ENCODE measurements at regions not wholly inside any gene's neighbourhood (a gene's known extent, or its start where the extent isn't known, plus 50 kb on each side); places are given as distances from the start of the nearest gene placed in this dataset.

DNA sequence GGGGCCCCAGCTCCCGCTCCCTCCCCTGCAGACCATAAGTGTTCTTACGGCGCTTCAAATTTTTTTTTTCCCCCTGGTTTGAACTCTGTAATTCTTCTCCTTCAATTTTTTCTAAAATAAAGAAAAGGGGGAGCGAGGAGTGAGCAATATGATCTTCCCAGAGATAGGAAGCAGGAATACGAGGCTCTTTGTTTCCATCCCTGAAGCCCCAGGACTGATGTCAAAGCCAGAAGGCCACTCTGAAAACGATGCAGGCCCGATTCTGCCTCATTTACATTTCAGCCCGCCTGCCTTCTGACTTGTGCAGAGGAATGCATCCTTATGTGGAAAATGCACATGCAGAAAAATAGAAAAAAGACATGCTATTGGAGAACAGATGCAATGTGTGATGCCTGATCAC, 401.5 kb upstream of the MKI67 start:
- no peak for DNase-seq (ENCODE audit: low read depth in 2 of 2)

DNA sequence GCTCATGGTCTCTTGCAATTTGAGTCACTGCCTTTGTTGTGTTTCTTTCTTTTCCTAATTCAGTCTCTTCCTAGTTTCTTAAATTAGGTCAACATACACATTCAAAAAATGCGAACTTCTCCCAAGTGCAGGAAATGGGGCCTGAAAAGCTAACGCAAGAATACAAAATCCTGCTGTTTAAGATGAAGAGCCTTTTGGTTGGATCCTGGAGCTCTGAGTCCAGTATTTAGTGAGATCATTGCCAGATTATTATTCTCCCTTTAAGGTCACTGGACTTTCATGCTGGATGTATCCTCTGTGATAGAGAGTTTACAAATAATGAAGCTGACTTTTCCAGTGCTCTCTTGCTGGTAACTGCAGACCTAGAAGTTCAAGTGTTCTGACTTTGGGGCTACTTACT, 401.9 kb upstream of the MKI67 start:
- no peak for DNase-seq (ENCODE audit: low read depth in 2 of 2)

DNA sequence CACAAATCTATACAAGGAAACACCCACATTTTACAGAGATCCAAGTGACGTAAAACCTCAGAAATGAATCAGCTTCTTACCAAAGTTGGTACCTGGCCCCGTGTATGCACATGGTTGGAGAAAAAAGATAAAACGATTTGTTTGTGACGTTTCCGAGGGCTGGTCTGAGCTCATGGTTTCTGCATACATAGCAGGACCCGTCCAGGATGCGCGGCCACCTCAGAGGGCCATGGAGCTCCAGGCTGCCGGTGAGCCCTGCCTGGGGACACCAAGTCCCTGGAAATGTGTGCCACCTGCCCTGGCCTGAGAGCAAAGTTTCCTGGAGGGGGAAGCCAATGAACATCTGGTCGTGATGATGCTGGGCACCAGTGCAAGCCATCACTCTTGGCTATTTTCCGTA, 402.6 kb upstream of the MKI67 start:
- no peak for DNase-seq (ENCODE audit: low read depth in 2 of 2)

DNA sequence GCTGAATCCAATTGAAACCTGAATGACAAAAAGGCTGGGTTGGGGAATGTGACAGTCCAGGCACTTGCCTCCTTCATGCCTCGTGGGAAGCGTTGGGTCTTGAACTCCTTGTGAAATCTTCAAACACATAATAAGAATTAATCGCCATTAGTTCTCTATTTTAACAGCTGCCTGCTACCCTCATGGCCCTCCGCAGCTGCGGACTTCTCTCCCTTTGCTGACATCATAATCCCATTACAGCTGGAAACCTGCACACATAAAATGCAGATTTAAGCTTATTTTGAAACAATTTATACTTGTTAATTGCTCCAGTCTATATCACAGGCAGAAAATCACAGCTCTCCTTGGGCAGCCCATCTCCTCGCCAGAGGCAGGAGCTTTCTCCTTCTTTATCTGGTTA, 403.0 kb upstream of the MKI67 start:
- DNase-seq (ENCODE audit: low read depth in 2 of 2): no peak

DNA sequence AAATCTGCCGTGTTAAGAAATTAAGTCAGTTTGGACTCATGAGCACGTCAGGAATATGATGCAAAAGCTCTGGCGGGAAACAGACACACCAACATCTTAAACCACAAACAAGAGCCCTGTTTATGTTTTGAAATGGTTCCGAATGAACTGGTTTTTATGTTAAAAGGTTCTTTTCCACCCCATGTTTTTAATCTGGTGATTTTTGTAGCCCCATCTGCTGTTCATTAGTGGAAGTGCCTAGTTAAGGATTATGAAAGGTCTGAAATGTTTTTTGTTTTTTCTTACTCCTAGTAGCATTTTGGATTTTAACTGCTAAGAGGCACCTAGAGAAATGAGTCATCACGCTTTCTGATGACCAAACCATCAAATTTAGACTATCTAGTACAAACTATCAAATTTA, 404.1 kb upstream of the MKI67 start:
- no peak for DNase-seq (ENCODE audit: low read depth in 2 of 2)

DNA sequence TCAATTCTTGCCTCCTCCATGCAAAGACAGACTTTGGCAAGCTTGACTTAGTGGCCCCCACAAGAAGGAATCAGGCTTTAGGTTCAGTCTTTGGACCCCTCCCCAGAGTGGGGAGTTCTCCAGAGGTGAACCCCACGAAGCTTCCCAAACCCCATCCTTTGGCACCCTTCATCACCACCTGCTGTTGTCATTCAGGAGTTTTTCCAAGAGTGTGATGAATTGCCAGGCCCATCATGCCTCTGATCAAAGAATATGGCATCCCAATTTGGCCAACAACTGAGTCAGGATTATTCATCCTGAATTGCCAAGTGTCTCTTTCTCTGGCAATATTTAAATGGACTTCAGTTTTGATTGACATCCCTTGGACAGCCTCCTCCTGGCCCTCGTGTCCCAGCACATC, 404.7 kb upstream of the MKI67 start:
- DNase-seq (ENCODE audit: low read depth in 2 of 2): no peak

DNA sequence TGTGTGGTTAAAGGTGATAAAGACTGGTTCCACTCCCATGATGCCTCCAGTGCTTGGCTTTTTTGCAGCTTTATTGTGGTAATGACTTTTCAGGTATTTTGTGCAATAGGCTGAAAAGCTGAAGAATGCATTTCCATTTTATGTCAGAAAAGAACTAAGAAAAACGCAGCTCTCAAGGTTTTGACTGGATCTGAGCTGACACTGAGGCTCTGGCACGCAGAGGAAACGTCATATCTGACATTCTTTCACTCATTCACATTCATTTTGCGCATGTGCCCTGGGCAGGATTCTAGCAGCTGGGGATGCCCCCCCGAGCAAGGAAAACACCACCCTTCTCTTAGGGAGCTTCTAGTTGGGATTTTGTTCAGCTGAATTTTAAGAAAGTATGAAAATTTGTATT, 408.5 kb upstream of the MKI67 start:
- no peak for DNase-seq (ENCODE audit: low read depth in 2 of 2)

DNA sequence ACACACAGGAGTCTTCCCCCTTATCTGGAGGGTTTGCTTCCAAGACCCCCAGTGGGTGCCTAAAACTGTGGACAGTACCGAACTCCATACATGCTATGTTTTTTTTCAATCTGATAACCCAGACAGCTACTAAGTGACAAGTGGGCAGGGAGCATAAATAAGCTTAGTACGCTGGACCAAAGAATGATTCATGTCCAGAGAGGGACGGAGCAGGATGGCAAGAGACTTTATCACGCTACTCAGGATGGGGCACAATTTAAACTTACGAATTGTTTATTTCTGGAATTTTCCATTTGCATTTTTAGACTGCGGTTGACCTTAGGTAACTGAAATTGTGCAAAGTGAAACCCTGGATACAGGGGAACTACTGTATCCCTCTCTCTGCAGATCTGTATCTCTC, 410.0 kb upstream of the MKI67 start:
- DNase-seq (ENCODE audit: low read depth in 2 of 2): no peak

DNA sequence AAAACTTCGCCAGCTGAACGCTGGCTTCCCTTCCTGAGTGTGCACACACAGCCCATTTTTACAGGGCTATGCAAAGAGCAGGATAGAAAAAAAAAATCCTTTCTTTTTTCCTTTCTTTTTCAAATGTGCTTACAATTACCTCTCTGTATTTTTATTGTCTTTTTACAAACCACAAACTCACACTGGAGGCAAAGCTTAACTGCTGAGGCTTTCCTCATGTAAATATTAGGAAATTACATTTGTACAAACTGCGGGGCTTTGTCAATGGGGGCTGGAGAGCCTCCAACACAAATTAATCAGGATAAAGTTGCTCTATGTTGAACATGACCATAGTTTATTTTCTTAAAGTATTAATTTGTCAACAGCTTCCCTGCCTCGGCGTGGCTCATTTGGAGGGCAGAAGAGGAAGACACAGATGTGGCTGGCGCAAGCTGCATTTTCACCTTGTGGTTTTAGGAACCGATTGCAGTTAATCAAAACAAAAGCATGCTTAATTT, 411.7 kb upstream of the MKI67 start:
- DNase-seq (ENCODE audit: low read depth in 2 of 2): no peak

DNA sequence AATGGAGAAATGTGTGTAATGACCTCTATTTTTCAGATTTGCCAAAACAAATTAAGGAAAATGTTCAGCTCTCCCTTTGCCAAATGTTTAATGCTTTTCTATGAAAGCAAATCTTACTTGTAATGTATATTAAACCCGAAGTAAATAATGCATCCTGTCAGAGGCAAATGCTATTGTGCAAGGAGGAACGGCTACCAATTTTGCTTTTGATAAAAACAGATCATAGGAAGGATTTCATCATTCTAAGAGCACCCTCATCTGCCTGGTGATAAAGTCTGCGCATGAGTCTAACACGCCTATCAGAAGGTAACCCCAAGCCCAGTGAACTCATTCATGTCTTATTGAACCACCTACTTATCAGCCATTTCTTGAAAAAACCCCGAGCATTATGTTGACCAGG, 412.4 kb upstream of the MKI67 start:
- no peak for DNase-seq (ENCODE audit: low read depth in 2 of 2)

DNA sequence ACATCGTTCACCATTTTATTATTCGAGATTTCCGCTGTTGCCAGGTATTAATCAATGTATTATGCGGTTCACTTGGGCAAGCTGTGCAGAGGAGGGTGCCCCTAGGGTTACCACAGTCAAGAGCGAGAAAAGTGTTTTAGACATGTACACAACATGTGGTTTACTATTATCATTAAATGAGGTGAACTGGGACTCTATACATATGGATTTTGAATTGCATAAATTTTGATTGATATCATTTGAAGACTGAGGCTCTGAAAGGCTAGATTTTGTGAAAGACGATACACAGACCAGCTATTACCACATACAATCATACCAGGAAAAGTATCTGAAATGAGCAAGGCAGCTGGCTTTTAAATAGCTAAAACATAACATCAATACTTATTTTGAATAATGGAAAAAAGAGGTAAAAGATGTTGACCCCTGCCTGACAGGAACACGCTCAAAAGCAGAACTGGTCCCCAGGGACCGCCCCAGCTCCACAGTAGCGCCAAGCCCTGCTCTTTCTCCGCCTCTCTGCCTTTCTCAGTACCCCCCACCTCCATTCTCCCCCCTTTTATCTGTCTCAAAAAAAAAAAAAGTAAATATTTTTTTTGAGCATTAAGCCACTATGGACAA, 413.4 kb upstream of the MKI67 start:
- DNase-seq (ENCODE audit: low read depth in 2 of 2): no peak

DNA sequence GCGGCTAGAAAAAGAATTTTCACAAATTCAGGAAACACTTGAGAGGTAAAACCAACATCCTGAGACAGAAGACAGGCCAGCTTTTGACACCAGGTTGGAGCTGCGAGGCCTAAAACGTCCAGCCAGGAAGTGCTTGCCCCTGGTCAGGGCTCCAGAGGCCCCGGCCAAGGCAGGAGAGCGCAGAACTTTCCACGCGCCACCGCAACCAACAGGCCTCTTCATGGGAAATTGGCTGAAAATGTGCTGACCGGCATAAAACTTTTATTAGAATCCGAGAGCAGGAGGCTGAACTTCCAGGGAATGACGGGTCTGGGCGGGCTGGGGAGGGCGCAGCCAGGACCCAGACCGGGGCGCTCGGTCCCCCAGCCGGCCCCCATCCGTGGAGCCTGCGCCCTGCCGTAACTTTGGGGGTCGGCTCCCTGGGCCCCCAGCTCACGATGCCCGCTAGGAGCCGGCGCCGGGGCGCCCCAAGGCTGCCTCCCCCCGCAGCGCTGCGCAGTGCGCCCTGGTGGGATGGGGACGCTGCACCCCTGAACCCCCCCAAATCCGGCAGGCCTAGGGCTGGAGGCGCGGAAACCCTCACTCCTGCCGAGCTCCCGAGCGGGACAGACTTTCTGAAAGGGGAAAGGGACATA, 414.0 kb upstream of the MKI67 start:
- DNase-seq (ENCODE audit: low read depth in 2 of 2): no peak

DNA sequence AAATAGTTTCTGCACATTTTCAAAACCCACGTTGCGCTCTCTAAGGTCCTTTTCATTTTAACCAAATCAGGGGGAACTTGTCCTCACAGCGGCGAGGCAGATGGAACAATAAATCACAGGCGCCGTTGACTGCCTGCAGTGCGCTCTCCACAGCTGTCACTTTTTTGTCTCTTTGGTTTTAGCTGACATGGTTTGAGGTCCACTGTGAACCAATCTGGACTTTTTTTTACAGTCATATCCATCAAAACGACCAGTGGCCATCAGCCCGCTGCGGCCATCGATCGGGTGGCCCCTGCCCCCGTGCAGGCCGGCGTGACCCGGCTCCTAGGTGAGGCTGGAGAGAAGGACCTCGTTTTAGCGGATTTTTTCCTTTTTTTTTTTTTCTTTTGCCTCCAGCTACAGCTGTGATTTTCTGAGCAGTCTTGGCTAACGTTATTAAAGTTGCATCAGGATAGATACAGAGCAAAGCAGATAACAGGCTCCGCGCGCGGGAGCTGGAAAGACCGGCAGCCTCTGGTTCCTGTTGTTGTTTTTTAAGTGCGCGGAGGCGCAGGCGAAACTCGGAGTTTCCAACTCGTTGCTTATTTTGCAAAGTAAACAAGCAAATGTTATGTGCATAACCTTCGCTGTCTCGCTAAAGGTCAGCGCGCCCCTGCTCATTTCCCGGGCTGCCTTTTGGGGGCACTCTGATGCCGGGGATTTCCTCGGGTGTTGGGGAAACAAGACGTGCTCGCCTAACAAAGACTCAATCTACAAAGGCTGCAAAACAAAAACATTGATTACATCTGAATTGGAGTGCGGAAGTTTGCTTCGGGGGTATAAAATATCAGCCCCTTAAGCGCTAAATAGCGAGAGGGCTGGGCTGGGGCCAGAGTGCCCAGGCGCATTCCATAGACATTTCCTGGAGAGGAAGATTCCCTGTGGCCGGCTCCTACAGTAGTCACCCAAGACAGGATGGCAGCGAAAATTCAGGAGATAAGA, 414.8 kb upstream of the MKI67 start:
- no peak for DNase-seq (ENCODE audit: low read depth in 2 of 2)

DNA sequence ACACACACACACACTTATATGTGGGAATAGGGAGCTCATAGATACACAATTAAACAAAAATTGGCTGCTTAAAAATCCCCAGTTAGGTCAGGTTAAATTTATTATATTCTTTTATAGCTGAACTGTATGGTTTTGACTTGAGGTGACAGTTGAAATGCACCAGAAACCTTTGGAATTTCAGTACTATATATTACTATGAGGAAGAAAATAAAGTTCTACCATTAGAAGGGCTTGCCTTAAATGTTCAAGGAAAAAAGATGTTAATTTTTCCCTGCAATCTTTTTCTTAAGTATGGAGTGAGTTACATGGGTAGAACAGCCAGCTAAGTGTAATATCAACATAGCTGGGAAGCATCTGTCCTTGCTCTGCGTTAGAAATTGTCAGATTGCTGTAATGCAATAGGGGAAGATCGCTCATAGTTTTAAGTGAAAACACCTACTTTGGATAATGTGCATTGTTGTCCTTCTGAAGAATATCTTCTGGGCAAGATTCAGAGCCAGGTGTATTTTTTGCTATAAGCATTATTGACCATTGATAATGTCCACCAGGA, 415.8 kb upstream of the MKI67 start:
- no peak for DNase-seq (ENCODE audit: low read depth in 2 of 2)

DNA sequence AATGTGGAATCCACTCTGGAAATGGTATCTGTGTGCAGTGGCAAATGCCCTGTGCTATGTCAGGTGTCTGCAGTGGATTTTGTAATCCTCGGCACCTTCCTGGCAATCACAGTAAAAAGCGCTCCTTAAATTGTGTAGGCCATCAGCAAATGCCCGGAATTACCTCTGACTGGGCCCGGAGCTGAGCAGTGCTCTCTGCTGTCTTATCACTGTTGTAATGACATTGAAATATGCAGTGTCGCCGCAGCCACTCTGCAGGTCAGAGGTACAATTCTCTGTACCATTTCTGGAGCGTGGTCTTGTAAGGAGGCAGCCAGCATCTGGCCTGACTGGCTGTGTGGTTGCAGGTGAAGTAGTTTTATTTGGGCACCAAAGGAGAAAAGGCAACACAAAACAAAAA, 416.4 kb upstream of the MKI67 start:
- DNase-seq (ENCODE audit: low read depth in 2 of 2): no peak

DNA sequence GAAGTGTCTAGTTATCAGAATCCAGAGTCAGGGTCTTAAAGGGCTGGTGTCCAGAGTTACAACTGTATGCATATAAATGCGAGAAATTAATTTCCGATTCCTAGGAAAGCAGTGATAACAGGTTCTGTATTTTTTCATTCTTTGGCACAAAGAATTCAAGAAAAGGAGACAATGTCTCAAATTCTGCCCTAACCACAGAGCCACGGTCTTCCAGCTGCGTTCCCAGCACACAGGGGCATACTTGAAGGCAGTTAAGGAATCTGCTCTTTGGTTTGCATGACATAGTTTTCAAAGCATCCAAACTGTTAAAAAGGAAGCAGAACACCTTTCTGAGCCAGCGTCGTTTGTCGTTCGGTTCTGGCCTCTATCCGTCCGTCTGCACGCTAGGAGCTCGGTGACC, 416.9 kb upstream of the MKI67 start:
- DNase-seq (ENCODE audit: low read depth in 2 of 2): no peak

DNA sequence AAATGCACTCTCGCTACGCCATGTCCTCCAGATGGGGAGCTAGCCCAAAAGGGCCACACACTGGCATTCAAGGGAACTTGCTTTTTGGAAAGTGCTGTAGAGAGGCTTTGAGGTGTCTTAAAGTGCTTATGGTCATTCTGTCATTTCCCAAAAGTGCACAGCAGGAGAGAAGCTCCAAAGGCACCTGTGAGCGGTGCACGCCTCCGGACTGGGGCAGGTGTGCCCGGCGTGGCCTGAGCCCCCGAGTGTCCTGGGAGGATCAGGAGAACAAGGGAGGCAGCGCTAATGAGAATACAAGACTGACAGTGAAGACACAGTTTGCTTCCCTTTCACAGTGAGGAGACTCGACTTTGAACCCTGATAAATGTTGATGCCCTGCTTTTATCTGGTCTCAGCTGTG, 419.0 kb upstream of the MKI67 start:
- DNase-seq (ENCODE audit: low read depth in 2 of 2): no peak

DNA sequence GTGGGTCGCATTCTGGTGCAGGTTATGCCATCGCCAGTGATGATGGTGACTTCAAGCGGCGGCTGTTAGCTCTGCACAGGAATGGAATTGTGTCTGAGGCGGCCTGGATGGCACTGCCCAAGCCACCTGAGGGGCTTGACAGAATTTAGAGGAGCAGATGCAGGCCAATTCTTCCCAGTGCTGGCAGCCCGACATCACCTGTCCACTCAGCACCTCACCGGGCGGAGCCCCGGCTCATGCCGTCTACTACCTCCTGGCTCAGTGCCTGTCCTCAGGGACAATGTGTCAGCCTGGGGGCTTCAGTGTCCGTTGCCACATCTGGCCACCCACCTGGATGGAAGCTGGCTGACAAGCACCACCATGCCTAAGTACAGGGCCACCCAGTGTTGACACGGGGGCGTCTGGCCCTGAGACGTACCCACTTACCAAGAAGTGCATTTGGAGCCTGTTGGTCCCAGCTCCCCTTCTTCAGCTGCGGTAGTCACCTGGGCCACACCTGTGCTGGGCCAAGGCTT, 420.5 kb upstream of the MKI67 start:
- no peak for DNase-seq (ENCODE audit: low read depth in 2 of 2)

DNA sequence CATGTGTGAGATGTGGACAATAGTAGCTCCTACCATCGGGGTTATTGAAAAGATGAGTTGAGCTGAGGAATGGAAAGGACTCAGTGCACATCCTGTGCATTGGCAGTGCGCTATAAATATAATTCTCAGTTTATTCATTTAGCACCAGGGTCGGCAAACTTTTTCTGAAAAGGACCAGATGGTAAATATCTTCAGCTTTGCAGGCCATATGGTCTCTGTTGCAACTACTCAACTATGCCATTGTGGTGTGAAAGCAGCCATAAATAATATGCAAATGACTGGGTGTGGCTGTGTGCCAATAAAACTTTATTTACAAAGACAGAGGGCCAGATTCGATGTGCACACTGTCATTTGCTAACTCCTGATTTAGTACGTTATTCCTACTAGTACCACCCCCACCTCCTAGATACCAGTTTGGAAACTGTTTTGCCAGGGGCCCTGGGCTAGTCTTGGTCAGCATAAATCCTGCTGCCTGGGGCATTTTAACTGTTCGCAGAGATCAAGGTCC, 422.9 kb upstream of the MKI67 start:
- DNase-seq (ENCODE audit: low read depth in 2 of 2): no peak

DNA sequence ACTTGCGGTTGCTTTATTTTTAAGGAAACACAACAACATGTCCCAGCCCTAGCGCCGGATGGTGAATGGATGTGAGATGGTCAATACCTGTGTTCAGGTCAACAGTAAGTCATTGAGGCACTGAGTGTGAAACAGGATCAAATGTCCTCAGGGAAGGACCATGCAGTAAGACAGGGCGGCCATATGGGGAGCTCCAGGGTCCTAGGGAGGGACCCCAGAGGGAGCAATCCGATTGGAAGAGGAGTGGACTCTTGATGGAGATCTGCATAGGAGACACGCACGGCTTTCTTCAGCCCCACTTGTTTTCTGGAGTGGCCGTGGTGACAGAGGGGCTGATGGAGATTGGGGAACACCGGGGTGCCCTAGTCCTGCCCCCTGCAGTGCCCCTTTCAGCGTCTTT, 423.8 kb upstream of the MKI67 start:
- no peak for DNase-seq (ENCODE audit: low read depth in 2 of 2)

DNA sequence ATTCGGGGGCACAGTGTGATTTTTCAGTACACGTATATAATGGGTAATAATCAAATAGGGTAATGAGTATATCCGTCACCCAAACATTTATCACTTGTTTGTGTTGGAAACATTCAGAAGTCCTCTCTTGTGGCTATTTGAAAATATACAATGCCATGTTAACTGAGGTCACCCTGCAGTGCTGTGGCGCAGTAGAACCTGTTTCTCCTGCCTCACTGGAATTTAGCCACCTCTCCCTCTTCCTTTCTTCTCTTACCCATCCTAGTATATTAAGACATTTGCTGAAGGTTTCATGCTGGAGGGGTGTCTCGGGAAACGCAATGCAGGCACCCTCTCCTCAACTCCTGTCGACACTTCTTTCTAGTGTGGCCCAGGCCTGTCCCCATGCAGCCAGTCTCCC, 425.3 kb upstream of the MKI67 start:
- no peak for DNase-seq (ENCODE audit: low read depth in 2 of 2)

DNA sequence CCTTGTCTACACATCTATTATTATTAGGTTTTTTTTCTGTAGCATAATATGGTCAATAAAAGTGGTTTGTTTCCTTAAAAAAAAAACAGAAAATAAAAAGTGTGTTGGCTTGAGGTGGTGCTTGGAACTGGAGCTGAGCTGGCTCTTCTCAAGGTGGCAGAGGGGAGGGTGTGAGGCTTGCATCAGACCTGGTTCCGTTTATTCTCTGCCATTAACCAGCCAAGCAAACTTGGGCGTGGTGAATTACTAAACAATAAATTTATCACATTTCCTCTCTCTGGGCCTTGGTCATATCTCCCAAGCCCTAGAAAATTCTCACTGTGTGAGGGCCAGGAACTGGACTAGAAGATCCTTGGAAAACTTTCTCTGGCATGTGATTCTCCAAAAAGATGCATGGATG, 427.5 kb upstream of the MKI67 start:
- DNase-seq (ENCODE audit: low read depth in 2 of 2): no peak
